Calu3 (cell line): ENCODE measurements at regions not wholly inside any gene's neighbourhood (a gene's known extent, or its start where the extent isn't known, plus 50 kb on each side); places are given as distances from the start of the nearest gene placed in this dataset.

Source experiments
- BruUV-seq: library from RNA; stranded (reverse); fragments of 400-500 nt; replicated peaks from 2 replicates; lab custom pipeline; 2021; lab: Mats Ljungman, UMichigan
- CTCF ChIA-PET: fragments of 300-600 bp; sonication (Branson Sonifier 250); formaldehyde crosslinking; loops from one replicate; lab custom pipeline; 2022; ENCODE audit warnings: antibody characterized with exemption; lab: Charles Lee
- DNase-seq: peaks from one replicate; pipeline ENCODE4 v3.0.0; 2022
- H3K27ac Mint-ChIP-seq: one replicate; pipeline ENCODE4 v1.8.0; 2022; ENCODE audit warnings: mixed read lengths; ENCODE audit not compliant: unreplicated experiment
- H3K27me3 Mint-ChIP-seq: one replicate; pipeline ENCODE4 v1.8.0; 2022; ENCODE audit warnings: mixed read lengths; ENCODE audit not compliant: unreplicated experiment
- H3K36me3 Mint-ChIP-seq: one replicate; pipeline ENCODE4 v1.8.0; 2022; ENCODE audit warnings: mild to moderate bottlenecking, moderate library complexity, mixed read lengths; ENCODE audit not compliant: insufficient read depth, unreplicated experiment
- H3K4me1 Mint-ChIP-seq: one replicate; pipeline ENCODE4 v1.8.0; 2022; ENCODE audit warnings: mild to moderate bottlenecking, low read depth, mixed read lengths; ENCODE audit not compliant: unreplicated experiment
- H3K4me3 Mint-ChIP-seq: one replicate; pipeline ENCODE4 v1.8.0; 2022; ENCODE audit warnings: mild to moderate bottlenecking, low read depth, moderate library complexity, mixed read lengths; ENCODE audit not compliant: unreplicated experiment
- H3K9me3 Mint-ChIP-seq: one replicate; pipeline ENCODE4 v1.8.0; 2022; ENCODE audit warnings: low read depth, mixed read lengths; ENCODE audit not compliant: unreplicated experiment
- CTCF ChIP-seq: fragments of 200-600 bp; IDR thresholded peaks from one replicate; pipeline ENCODE4 v1.8.0; 2022; ENCODE audit warnings: antibody characterized with exemption; ENCODE audit not compliant: unreplicated experiment
- intact Hi-C: fragments of 100-400 bp; cut with micrococcal nuclease; formaldehyde crosslinking; loops from one replicate; pipeline ENCODE4 v1.10.0; 2022; ENCODE audit not compliant: unreplicated experiment

- no peaks in the 10 kb centered on the region for H3K27me3 Mint-ChIP-seq
- TF ChIP-seq CTCF: no peak
- no peak overlapping the region for H3K4me3 Mint-ChIP-seq
- no peak overlapping the region for H3K27ac Mint-ChIP-seq
- H3K36me3 Mint-ChIP-seq: no peaks in the 10 kb centered on the region
- CTCF ChIA-PET: no interaction called here
- peaks cover 15% of the 10 kb centered on the region for H3K9me3 Mint-ChIP-seq
- no peaks in the 10 kb centered on the region for H3K4me1 Mint-ChIP-seq
- no TSS peak for BruUV-seq
- no peak for DNase-seq
- intact Hi-C loops: no loop called here
Measured at GRCh38 chr19:31498781-31499180, 149.5 kb upstream of the TSHZ3 start.

- no peaks in the 10 kb centered on the region for H3K4me1 Mint-ChIP-seq
- no peak overlapping the region for H3K4me3 Mint-ChIP-seq
- no TSS peak for BruUV-seq
- no peak for TF ChIP-seq CTCF
- intact Hi-C loops: no loop called here
- no peak for DNase-seq
- CTCF ChIA-PET: no interaction called here
- no peak overlapping the region for H3K27ac Mint-ChIP-seq
- no peaks in the 10 kb centered on the region for H3K36me3 Mint-ChIP-seq
- peaks cover 17% of the 10 kb centered on the region for H3K9me3 Mint-ChIP-seq
- no peaks in the 10 kb centered on the region for H3K27me3 Mint-ChIP-seq
Measured at GRCh38 chr19:31499281-31500196, 150.3 kb upstream of the TSHZ3 start.

- intact Hi-C loops: no loop called here
- Mint-ChIP-seq H3K4me1 (no peaks in the 10 kb centered on the region), H3K36me3 (no peaks in the 10 kb centered on the region), H3K4me3 (no peak overlapping the region), H3K27me3 (no peaks in the 10 kb centered on the region), H3K27ac (no peak overlapping the region), H3K9me3 (peaks cover 17% of the 10 kb centered on the region)
- DNase-seq: no peak
- CTCF ChIA-PET: no interaction called here
- no TSS peak for BruUV-seq
- no peak for TF ChIP-seq CTCF
Measured at GRCh38 chr19:31500197-31500830, 151.1 kb upstream of the TSHZ3 start.

- DNase-seq: no peak
- no peaks in the 10 kb centered on the region for H3K4me1 Mint-ChIP-seq
- no peak overlapping the region for H3K27ac Mint-ChIP-seq
- no TSS peak for BruUV-seq
- intact Hi-C loops: no loop called here
- CTCF ChIA-PET: no interaction called here
- H3K4me3 Mint-ChIP-seq: no peak overlapping the region
- no peak for TF ChIP-seq CTCF
- H3K27me3 Mint-ChIP-seq: no peaks in the 10 kb centered on the region
- no peaks in the 10 kb centered on the region for H3K36me3 Mint-ChIP-seq
- peaks cover 21% of the 10 kb centered on the region for H3K9me3 Mint-ChIP-seq
Measured at GRCh38 chr19:31500946-31501345, 151.7 kb upstream of the TSHZ3 start.
